ENCODE measurements at regions not wholly inside any gene's neighbourhood (a gene's known extent, or its start where the extent isn't known, plus 50 kb on each side); places are given as distances from the start of the nearest gene placed in this dataset.
A peak's percentile ranks its signal among the peaks of the same experiment; 100 is the strongest.

DNA sequence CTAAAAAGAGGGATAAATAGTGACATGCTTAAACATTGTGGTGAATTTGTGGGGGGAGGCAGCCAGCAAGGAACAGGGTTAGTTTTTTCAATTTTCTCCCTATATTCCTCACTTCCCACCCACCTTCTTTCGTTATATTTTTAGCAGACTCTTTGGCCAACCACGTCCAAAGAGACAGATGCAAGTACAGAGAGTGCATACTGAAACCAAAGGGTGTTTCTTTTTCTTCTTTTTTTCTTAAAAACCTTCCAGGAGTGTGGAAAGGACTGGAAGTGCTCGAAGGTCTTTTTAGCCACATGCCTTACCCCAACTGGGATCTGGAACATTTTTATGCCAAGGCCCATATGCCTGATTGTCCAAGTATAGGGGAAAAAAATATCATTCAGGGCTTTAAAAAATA is 59.0 kb downstream of the TNP1 start:
- no peak for FAIRE-seq
- no peaks in the 10 kb centered on the region for H3K36me3 ChIP-seq (ENCODE audit: control insufficient read depth, insufficient read depth, low read length)
- no peak overlapping the region for H3K4me3 ChIP-seq (ENCODE audit: low read depth, low read length)
- DNase-seq (ENCODE audit: low read depth), result no peak
- TF ChIP-seq, protein P1, sequence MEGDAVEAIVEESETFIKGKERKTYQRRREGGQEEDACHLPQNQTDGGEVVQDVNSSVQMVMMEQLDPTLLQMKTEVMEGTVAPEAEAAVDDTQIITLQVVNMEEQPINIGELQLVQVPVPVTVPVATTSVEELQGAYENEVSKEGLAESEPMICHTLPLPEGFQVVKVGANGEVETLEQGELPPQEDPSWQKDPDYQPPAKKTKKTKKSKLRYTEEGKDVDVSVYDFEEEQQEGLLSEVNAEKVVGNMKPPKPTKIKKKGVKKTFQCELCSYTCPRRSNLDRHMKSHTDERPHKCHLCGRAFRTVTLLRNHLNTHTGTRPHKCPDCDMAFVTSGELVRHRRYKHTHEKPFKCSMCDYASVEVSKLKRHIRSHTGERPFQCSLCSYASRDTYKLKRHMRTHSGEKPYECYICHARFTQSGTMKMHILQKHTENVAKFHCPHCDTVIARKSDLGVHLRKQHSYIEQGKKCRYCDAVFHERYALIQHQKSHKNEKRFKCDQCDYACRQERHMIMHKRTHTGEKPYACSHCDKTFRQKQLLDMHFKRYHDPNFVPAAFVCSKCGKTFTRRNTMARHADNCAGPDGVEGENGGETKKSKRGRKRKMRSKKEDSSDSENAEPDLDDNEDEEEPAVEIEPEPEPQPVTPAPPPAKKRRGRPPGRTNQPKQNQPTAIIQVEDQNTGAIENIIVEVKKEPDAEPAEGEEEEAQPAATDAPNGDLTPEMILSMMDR (IDR thresholded peaks at IDR 0.05; ENCODE audit: insufficient read depth, low read length, severe bottlenecking), result no peak
- no peaks in the 10 kb centered on the region for H3K27me3 ChIP-seq (ENCODE audit: control insufficient read depth, insufficient read depth, low read length)

- FAIRE-seq, result no peak
- TF ChIP-seq, protein P1 (IDR thresholded peaks at IDR 0.05; ENCODE audit: insufficient read depth, low read length, severe bottlenecking), result no peak
- Histone ChIP-seq H3K4me3 (ENCODE audit: low read depth, low read length) (no peak overlapping the region), H3K27me3 (ENCODE audit: control insufficient read depth, insufficient read depth, low read length) (no peaks in the 10 kb centered on the region), H3K36me3 (ENCODE audit: control insufficient read depth, insufficient read depth, low read length) (no peaks in the 10 kb centered on the region)
- DNase-seq (ENCODE audit: low read depth), result no peak
These were observed 59.9 kb downstream of the TNP1 start for GRCh38 chr2:216799873-216800431.

GRCh38 chr2:216796115-216796840 is 63.6 kb downstream of the TNP1 start:
- FAIRE-seq (no peak), DNase-seq (ENCODE audit: low read depth) (no peak)
- TF ChIP-seq, protein P1 (IDR thresholded peaks at IDR 0.05; ENCODE audit: insufficient read depth, low read length, severe bottlenecking), result no peak
- Histone ChIP-seq H3K36me3 (ENCODE audit: control insufficient read depth, insufficient read depth, low read length) (no peaks in the 10 kb centered on the region), H3K27me3 (ENCODE audit: control insufficient read depth, insufficient read depth, low read length) (no peaks in the 10 kb centered on the region), H3K4me3 (ENCODE audit: low read depth, low read length) (no peak overlapping the region)

DNA sequence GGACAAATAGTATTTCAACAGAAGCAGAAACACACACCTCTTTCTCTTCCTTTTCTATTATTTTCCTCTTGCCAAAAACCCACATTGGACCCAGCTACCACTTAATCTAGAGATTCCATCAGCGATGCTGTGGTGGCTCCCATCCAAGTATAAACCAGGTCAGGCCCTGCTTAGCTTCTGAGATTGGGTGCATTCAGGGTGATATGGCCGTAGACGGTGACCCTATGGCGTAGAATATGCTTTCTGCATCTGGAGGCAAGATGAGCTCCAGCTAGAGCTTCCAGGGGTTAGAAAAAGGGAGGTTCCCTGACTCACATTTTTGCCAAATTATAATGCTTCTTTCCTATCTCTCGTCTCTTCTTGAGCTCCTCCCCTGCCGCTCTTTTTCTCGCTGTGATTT is 66.5 kb downstream of the TNP1 start:
- TF ChIP-seq, protein P1 (IDR thresholded peaks at IDR 0.05; ENCODE audit: insufficient read depth, low read length, severe bottlenecking), result no peak
- Histone ChIP-seq H3K4me3 (ENCODE audit: low read depth, low read length) (no peak overlapping the region), H3K36me3 (ENCODE audit: control insufficient read depth, insufficient read depth, low read length) (no peaks in the 10 kb centered on the region), H3K27me3 (ENCODE audit: control insufficient read depth, insufficient read depth, low read length) (no peaks in the 10 kb centered on the region)
- DNase-seq (ENCODE audit: low read depth), result no peak
- FAIRE-seq, result no peak

DNA sequence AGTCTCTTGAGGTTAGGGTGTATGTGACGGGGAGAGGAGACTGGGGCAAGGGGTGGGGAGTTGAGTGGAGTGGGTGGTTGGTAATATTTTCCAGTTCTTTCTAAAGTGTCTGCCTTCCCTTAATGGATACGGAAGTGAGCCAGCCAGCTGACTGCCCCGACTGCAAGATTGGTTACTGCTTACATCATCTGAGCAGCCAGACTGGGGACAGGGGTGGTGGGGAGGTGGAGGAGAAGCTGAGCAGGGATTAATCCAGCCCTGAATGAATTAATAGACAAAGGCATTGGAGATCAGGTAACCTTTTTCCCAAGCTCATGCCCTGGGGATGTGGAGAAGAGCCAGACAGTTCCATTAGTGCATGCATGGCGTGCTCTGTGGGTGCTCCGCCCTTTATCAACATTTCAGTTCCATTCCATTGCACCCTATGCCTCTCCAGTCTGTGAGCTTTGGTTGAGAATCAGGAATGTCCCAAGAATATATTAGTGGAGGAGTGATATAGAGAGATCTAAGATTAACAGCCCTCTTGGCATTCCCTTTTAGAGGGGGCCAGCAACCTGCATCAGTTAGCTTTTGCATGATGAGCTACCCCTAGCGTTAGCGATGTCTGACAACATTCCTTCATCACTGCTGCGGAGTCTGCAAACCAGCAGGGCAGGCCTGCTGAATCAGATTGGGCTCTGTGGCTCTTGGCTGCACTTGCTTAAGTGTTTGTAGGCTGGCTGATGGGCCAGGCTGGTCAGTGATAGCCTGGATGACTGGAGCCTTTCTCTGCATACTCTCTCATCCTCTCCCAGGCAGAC is 67.4 kb downstream of the TNP1 start:
- TF ChIP-seq, protein P1 (IDR thresholded peaks at IDR 0.05; ENCODE audit: insufficient read depth, low read length, severe bottlenecking), result peak; percentile 31
- no peak overlapping the region for H3K4me3 ChIP-seq (ENCODE audit: low read depth, low read length)
- DNase-seq (ENCODE audit: low read depth) (peak; percentile 58), FAIRE-seq (peak; percentile 98)
- no peaks in the 10 kb centered on the region for H3K27me3 ChIP-seq (ENCODE audit: control insufficient read depth, insufficient read depth, low read length)
- H3K36me3 ChIP-seq (ENCODE audit: control insufficient read depth, insufficient read depth, low read length), result no peaks in the 10 kb centered on the region

All from bronchial epithelial cell (primary cell).